ENCODE measurements at regions not wholly inside any gene's neighbourhood (a gene's known extent, or its start where the extent isn't known, plus 50 kb on each side); places are given as distances from the start of the nearest gene placed in this dataset.
"Not testable (repeated sequence)": the region's sequence is repeated elsewhere in the genome, so short reads cannot be mapped to it uniquely, and the experiment has no call there.

DNA sequence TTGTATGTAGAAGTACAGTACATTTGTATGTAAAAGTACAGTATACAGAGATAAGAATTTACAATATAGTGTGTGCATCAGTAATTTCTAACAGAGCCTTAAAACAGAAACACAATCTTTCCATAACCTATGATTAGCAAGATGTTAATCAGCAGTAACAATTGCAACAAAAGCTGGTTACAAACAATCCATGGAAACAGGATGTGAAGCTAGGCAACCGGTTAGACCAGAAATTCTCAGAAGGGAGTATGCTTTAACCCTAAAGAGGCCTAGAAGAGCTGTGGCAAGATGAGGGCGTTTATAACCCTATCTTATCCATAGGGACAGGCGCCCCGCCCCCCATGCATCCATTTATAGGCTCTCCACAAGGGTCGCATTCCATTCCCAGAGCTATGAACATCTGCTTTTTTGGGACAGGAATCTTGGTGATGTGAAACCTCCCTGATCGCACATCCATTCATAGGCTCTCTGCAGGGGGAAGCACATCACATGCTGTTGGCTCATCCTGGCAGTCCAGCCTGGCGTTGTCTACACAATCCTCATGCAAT lies 180.3 kb downstream of the PDGFRA start:
- DNase-seq, result not testable (repeated sequence)

GRCh38 chr4:54414545-54414944 lies 185.5 kb downstream of the PDGFRA start:
- no peak for DNase-seq

GRCh38 chr4:54417476-54417875 lies 188.4 kb downstream of the PDGFRA start:
- DNase-seq, result no peak

GRCh38 chr4:54418468-54418867 lies 189.4 kb downstream of the PDGFRA start:
- DNase-seq, result no peak

DNA sequence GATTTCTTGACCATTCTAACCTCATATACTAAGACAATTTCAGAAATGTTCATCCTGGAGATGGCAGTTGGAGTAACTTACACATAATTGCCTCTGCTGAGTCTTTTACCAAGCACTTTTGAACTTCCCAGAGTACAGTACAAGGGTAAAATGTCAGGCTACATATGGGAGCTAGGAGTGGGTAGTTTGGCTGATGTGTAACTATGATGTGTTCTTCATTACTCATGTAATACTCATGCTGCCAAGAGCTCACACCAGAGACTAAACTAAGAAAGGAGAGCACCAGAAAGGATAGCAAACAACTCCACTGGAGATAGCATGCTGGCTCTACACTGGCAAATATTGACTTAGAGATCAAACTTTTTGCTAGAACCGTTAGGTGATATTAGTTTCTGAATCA lies 194.0 kb downstream of the PDGFRA start:
- DNase-seq, result no peak

- no peak for DNase-seq
Observed at GRCh38 chr4:54427826-54428225, 198.7 kb downstream of the PDGFRA start.

GRCh38 chr4:54428940-54429339 lies 199.8 kb downstream of the PDGFRA start:
- DNase-seq, result no peak

DNA sequence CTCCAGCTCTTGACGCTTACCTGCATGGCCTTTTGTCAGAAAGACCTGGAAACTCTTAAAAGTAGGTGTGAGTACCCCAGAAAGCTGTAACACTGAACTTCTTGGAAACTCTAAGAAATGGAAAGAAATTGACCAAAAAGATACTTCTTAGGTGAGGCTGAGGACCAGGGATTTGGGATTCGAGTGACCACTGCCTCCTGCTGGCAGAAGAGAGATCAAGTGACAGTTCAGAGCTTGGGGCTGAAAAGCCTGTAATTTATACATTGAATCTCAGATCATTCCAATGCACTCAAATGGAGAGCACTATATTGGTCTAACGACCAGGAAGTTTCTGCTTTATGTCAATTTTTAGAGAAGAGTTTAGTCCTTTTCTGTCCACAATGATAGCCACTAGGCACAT lies 204.6 kb downstream of the PDGFRA start:
- DNase-seq, result no peak

DNA sequence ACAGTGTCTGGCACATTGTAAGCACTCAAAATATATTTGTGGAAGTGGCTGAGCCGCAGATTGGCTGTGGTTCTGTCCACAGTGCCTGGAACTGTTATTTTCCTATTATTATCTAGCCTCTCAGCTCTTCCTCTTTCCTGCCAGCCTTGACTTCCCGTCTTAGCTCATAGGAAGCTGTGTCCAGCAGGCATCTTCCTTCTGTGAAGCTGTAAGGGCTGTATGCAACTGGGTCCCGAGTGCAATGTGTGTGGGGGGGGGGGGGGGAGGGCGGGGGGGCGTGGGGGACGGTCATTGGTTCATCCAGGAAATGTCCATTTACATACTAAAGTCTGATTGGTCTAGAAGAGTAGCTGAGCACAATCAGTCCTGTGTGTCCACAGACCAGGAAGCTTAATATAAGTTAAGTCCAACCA lies 210.7 kb downstream of the PDGFRA start:
- peak in 5 of 14 donors; percentile 4 to 61 (median 12) for DNase-seq

- DNase-seq, result peak in 3 of 14 donors; percentile 1 to 3 (median 2)
Observed at GRCh38 chr4:54440394-54441136, 211.5 kb downstream of the PDGFRA start.

DNA sequence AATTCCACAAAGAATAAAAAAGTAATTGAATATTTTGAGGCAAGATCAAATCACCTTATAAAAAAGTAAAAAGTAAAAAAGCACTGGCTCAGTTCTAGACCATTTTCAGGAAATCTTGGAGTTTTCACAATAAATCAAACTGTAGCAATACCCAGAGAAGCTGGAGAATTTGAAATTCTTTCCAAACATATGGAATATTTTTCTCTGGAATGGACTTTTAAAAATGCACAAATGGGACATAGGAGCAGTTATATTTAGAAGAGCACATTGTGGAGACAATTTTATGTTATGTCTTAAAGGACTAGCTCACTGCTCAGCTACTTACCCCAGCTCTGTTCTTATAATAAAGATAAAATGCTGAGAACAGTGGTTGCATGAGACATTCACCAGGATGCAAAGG lies 211.9 kb upstream of the KIT start:
- DNase-seq, result no peak

- no peak for DNase-seq
Observed at GRCh38 chr4:54446581-54446980, 211.2 kb upstream of the KIT start.

DNA sequence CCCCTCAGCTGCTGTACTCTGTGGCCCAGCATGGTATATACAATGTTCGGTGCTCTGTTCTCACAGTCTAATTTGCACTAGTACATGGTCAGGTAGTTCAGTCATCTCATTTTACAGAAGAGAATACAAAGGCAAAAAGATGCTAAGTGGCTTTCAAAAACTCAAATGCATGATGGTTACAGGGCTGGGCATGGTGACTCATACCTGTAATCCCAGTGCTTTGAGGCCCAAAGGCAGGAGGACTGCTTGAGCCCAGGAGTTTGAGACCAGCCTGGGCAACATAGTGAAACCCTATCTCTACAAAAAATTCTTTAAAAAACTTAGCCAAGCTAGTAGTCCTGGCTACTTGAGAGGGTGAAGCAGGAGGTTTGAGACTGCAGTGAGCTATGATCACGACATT lies 210.5 kb upstream of the KIT start:
- DNase-seq, result no peak

GRCh38 chr4:54449999-54450398 lies 207.8 kb upstream of the KIT start:
- no peak for DNase-seq

- DNase-seq, result not testable (repeated sequence)
Observed at GRCh38 chr4:54466960-54467359, 190.8 kb upstream of the KIT start.

GRCh38 chr4:54473077-54473545 lies 184.6 kb upstream of the KIT start:
- DNase-seq, result no peak

DNA sequence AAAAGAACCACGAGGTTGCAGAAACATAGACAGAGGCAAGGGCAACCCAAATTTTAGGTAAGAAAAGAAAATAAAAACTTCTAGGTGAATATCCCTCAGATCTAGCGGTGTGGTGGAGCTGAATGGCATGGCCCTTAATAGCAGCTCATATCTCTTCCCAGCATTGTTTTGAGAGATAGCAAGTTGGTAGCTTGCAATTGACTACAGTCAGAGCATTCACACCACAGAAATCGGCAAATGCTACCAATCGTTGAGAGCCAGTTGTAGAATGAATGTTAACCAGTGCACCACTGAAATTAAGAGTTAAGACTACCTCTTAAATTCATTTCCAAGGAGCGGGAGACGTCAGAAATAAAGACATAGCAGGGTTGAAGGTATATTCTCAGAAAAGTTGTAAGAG lies 184.0 kb upstream of the KIT start:
- DNase-seq, result no peak

DNA sequence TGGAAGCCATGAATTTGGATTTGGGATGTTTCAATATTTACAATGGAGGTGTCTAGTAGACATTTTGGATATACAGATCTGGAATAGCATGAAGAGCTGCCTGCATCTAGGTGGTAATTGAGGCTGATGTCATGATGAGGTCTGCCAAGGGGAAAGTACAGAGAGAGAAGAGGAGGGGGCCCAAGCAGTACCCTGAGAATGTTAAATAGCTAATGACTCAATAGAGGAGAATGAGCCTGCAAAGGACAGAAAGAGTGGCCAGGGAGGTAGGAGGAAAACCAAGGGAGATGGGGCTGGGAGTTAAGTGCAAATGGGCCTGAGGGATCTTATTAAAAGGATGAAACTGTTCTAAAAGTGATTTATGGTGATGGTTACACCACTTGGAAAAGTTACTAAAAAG lies 182.2 kb upstream of the KIT start:
- DNase-seq, result no peak

DNA sequence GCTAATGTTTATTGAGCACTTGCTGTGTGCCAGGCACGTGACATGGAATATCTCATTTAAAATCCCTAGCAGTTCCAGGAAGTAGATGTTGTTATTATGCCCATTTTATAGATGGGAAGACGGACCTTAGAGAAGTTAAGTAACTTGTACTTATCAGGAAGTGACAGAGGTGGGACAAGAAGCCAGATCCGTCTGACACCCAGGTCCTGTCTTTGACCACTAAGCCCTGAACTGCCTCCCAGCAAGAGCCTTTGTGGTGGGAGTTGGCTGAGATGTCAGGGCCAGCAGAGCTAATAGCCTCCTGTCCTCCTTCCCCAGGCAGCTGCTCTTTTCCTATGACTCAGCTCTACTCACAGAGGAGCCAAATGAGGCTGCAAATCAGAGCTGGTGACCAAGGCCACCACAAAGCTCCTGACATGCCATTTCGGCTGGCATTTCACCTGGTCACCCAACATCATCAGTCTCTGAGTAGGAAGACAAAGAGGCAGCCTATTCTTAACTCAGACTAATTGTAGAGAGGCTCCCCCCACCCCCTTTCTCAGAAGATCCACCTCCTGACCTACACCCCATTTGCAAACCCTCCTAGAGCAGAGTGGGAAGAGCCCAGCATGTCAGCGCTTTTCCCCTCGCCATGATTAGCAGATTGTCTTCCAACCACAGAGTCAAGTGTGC lies 175.1 kb upstream of the KIT start:
- no peak for DNase-seq

DNA sequence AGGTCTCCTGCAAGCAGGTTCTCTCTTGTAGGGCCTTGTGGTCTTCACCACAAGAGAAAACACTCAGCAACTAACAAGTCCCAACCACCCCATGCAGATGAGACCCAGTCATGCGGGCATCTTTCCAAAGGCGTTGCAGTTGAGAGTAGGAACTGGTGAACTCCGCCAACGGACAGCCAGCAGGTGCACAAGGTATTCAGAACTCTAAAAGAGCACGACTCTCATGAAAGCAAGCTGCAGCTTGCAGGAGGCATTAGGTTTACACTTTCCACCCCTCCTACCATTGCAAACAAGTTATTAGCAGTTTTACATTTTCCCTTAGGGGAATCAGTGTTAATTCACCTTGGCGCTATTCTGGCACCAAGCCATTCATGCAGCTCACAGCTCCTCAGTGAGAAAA lies 173.4 kb upstream of the KIT start:
- no peak for DNase-seq

DNA sequence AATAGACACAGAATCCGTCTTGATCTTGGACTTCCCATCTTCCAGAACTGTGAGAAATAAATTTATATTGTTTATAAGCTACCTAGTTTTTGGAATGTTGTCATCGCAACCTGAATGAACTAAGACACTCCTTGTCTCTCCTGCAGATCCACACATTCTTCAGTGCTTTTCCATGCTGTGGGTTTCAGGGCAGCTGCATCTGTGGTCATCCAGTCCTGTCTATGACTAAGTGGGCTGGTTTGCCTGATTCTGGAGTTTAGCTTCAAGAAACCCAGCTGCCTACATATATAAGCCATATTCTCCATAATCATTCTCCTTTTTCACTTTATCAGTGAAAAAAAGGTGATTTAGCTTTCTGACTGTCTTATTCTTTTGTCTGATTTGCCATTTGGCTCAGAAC lies 170.3 kb upstream of the KIT start:
- no peak for DNase-seq

- no peak for DNase-seq
Observed at GRCh38 chr4:54493862-54494261, 163.9 kb upstream of the KIT start.

DNA sequence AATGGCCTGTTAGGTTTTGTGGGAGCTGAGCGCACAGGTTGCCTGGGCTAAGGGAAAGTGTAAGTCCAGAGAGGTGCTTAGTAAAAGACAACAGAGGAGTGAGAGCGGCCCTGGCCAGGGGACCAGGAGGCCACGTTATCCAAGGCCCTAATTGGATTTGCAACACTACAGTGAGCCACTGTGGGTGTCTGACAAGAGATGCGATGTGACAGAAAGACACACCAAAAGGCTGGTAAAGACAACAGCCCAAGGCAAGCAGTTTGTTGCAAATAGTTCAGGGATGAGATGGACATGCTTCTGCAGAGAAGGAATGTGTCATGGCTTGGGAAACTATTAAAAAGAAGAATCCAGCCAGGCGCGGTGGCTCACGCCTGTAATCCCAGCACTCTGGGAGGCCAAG lies 162.7 kb upstream of the KIT start:
- DNase-seq, result no peak

DNA sequence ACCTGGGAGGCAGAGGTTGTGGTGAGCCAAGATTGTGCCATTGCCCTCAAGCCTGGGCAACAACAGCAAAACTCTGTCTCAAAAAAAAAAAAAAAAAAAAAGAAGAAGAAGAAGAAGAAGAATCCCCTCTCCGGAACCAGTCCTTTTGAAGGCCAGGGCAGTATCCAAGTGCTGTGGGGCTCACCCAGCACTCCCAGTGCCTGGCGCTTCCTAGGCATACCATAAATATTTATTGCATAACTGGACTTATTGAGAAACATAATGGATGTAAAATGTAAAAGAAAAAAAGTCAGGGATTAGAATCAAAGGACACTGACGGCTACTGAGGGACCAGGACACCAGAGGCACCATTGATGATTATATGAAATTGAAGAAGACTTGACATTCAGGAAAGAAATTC lies 162.1 kb upstream of the KIT start:
- no peak for DNase-seq
